GM10248 (cell line): ENCODE measurements at regions not wholly inside any gene's neighbourhood (a gene's known extent, or its start where the extent isn't known, plus 50 kb on each side); places are given as distances from the start of the nearest gene placed in this dataset.

Source experiments
- CTCF ChIA-PET: fragments of 300-600 bp; sonication (Branson Sonifier 250); formaldehyde crosslinking; extraction: SDS; loops from one replicate; lab custom pipeline; 2021; ENCODE audit warnings: antibody characterized with exemption; lab: Yijun Ruan, JAX
- POLR2A ChIA-PET: fragments of 350-650 bp; sonication (Branson Sonifier 250); formaldehyde crosslinking; extraction: SDS; loops from one replicate; lab custom pipeline; 2020; ENCODE audit warnings: antibody characterized with exemption; lab: Yijun Ruan, JAX
- DNase-seq: peaks from one replicate; pipeline ENCODE4 v3.0.0; 2012; ENCODE audit errors: extremely low spot score
- TF ChIP-seq, protein P1 (sequence below): IDR thresholded peaks from 2 replicates; pipeline ENCODE4 v1.5.1; 2012; ENCODE audit warnings: mild to moderate bottlenecking, low read depth; ENCODE audit errors: extremely low read depth, missing control alignments, control extremely low read depth

GRCh38 chr6:111970426-111970825, 83.5 kb upstream of the CCN6 start:
- TF ChIP-seq, protein P1, sequence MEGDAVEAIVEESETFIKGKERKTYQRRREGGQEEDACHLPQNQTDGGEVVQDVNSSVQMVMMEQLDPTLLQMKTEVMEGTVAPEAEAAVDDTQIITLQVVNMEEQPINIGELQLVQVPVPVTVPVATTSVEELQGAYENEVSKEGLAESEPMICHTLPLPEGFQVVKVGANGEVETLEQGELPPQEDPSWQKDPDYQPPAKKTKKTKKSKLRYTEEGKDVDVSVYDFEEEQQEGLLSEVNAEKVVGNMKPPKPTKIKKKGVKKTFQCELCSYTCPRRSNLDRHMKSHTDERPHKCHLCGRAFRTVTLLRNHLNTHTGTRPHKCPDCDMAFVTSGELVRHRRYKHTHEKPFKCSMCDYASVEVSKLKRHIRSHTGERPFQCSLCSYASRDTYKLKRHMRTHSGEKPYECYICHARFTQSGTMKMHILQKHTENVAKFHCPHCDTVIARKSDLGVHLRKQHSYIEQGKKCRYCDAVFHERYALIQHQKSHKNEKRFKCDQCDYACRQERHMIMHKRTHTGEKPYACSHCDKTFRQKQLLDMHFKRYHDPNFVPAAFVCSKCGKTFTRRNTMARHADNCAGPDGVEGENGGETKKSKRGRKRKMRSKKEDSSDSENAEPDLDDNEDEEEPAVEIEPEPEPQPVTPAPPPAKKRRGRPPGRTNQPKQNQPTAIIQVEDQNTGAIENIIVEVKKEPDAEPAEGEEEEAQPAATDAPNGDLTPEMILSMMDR: no peak
- DNase-seq: no peak
- POLR2A ChIA-PET: no interaction called here
- CTCF ChIA-PET: no interaction called here

- TF ChIP-seq, protein P1: no peak
- ChIA-PET POLR2A (no interaction called here), CTCF (no interaction called here)
- no peak for DNase-seq
Observed at GRCh38 chr6:111971181-111971841, 82.6 kb upstream of the CCN6 start.

GRCh38 chr6:111971866-111972532, 81.9 kb upstream of the CCN6 start:
- TF ChIP-seq, protein P1: no peak
- CTCF ChIA-PET: no interaction called here
- no peak for DNase-seq
- POLR2A ChIA-PET: no interaction called here

- POLR2A ChIA-PET: no interaction called here
Observed at GRCh38 chr6:111972745-111973117, 81.2 kb upstream of the CCN6 start.

DNA sequence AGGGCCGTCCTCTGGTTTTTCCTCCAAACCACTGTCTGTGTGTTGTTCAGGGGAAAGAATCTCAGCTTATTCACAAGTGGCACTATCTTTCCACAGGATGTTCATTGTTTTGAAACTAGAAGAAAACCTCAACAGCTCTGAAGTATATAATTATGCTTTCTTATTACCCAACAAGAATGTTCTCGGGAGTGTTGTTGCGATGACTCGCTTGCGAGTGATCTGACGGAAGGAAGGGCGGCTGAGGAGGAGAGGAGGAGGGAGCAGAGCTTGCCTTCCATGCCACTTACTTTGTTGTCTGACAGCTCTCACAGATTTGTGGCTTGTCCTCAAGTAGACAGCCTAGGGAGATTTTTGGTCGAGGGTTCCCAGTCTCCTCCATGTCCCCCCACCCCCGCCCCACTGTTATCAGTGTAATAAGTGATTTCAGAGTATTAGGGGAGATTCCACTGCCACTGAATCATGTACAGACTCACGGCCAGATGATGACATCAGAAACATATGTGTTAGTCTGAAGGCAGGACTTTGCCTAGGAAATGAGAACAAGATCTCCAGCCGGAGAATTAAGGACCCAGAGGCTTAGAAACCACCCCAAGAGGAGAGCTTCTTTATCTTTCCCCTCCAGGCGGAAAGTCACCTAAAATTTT, 80.7 kb upstream of the CCN6 start:
- ChIA-PET CTCF (interaction anchor here (0.9 to 1.3 kb wide), 3 partner anchors 11 to 220 kb away, joined by 3 to 4 read pairs (median 3); no protein-coding TSS in a partner anchor), POLR2A (no interaction called here)
- TF ChIP-seq, protein P1: no peak
- no peak for DNase-seq

More at GRCh38 chr6:111972745-111973117, 81.2 kb upstream of the CCN6 start:
- TF ChIP-seq, protein P1: no peak
- CTCF ChIA-PET: interaction anchor here (0.9 to 1.3 kb wide), 3 partner anchors 11 to 219 kb away, joined by 3 to 4 read pairs (median 3); no protein-coding TSS in a partner anchor
- no peak for DNase-seq

DNA sequence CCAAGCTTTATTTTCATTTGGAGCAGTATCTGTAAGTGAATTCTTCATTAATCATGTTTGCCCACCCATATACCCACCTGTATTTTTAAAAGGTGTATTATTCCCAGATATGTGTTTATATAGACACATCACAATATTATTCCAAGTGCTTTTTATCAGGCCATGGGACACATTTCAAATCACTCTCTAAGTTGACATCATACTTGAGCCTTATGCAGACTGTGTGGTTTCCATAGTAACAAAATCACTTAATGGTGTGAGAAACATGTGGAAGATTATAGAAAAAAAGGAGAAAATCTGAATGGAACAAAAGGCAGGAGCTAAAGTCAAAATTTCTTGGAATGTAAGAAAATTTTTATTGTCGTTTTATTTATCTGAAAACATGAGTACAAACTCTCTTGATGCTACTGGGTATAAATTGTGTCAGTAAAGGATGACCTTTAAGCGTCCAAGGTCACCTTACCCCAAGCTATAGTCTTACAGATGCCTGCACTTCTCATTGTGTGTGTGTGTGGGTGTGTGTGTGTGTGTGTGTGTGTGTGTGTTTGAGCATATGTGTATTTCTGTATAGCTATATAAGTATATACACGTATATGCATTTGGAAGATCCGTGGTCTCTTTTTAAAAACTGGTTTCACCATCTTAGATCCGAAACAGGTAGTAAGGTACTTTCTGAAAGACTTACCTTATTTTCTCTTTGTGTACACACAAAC, 79.8 kb upstream of the CCN6 start:
- ChIA-PET POLR2A (no interaction called here), CTCF (interaction anchor here (0.9 to 1.3 kb wide), 5 partner anchors 9 to 258 kb away, joined by 3 to 5 read pairs (median 3); no protein-coding TSS in a partner anchor)
- TF ChIP-seq, protein P1: no peak
- no peak for DNase-seq
